ENCODE measurements at regions not wholly inside any gene's neighbourhood (a gene's known extent, or its start where the extent isn't known, plus 50 kb on each side); places are given as distances from the start of the nearest gene placed in this dataset.

DNA sequence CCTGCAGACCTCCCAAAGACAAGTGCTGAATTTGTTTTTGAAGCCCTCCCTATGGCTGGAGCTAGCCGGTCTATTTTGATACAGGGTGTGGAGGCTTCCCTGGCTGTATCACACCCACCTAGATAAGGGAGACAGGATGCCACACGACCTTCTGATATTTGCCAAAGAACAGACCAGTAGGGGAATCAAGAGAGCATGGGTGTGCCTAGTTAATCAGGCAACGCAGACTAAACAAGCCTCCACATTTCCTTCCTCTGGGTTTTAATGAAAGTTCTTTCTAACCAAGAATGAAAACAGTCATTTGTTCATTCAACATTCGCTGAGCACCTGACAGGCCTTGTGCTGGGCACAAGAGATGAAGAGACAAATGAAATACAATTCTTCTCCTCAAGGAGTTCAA lies 446.8 kb downstream of the PLPP3 start:
- TF ChIP-seq, protein P1, sequence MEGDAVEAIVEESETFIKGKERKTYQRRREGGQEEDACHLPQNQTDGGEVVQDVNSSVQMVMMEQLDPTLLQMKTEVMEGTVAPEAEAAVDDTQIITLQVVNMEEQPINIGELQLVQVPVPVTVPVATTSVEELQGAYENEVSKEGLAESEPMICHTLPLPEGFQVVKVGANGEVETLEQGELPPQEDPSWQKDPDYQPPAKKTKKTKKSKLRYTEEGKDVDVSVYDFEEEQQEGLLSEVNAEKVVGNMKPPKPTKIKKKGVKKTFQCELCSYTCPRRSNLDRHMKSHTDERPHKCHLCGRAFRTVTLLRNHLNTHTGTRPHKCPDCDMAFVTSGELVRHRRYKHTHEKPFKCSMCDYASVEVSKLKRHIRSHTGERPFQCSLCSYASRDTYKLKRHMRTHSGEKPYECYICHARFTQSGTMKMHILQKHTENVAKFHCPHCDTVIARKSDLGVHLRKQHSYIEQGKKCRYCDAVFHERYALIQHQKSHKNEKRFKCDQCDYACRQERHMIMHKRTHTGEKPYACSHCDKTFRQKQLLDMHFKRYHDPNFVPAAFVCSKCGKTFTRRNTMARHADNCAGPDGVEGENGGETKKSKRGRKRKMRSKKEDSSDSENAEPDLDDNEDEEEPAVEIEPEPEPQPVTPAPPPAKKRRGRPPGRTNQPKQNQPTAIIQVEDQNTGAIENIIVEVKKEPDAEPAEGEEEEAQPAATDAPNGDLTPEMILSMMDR (IDR thresholded peaks at IDR 0.05): no peak
- no peak for TF ChIP-seq ZFX (IDR thresholded peaks at IDR 0.05; ENCODE audit: borderline replicate concordance)

All from 22Rv1 (cell line).